GM06990 (cell line): ENCODE measurements at regions not wholly inside any gene's neighbourhood (a gene's known extent, or its start where the extent isn't known, plus 50 kb on each side); places are given as distances from the start of the nearest gene placed in this dataset.
A peak's percentile ranks its signal among the peaks of the same experiment; 100 is the strongest.

Source experiments
- DNase-seq: peaks from one replicate; pipeline ENCODE4 v3.0.0-alpha.2; 2011; ENCODE audit not compliant: insufficient read length; ENCODE audit errors: extremely low read depth
- H3K27me3 ChIP-seq: replicated peaks from 2 replicates; pipeline ENCODE4 v1.6.0; 2011; ENCODE audit warnings: low read length; ENCODE audit not compliant: control insufficient read depth, insufficient read depth
- H3K36me3 ChIP-seq: 2 replicates; pipeline ENCODE4 v1.5.1; 2011; ENCODE audit warnings: low read length; ENCODE audit not compliant: control insufficient read depth, insufficient read depth
- H3K4me3 ChIP-seq: replicated peaks from 2 replicates; pipeline ENCODE4 v1.5.1; 2011; ENCODE audit warnings: low read depth, mild to moderate bottlenecking, control low read depth, low read length
- TF ChIP-seq, protein P1 (sequence below): IDR thresholded peaks from 2 replicates; pipeline ENCODE4 v1.5.1; 2011; ENCODE audit warnings: low read length, control low read depth, mild to moderate bottlenecking, inconsistent platforms; ENCODE audit not compliant: insufficient read depth, poor library complexity, severe bottlenecking

- no peaks in the 10 kb centered on the region for H3K27me3 ChIP-seq
- TF ChIP-seq, protein P1, sequence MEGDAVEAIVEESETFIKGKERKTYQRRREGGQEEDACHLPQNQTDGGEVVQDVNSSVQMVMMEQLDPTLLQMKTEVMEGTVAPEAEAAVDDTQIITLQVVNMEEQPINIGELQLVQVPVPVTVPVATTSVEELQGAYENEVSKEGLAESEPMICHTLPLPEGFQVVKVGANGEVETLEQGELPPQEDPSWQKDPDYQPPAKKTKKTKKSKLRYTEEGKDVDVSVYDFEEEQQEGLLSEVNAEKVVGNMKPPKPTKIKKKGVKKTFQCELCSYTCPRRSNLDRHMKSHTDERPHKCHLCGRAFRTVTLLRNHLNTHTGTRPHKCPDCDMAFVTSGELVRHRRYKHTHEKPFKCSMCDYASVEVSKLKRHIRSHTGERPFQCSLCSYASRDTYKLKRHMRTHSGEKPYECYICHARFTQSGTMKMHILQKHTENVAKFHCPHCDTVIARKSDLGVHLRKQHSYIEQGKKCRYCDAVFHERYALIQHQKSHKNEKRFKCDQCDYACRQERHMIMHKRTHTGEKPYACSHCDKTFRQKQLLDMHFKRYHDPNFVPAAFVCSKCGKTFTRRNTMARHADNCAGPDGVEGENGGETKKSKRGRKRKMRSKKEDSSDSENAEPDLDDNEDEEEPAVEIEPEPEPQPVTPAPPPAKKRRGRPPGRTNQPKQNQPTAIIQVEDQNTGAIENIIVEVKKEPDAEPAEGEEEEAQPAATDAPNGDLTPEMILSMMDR: no peak
- no peak overlapping the region for H3K4me3 ChIP-seq
- DNase-seq: no peak
- H3K36me3 ChIP-seq: no peaks in the 10 kb centered on the region
These were observed 280.5 kb upstream of the ADAMTS16 start for GRCh38 chr5:4859500-4860235.

DNA sequence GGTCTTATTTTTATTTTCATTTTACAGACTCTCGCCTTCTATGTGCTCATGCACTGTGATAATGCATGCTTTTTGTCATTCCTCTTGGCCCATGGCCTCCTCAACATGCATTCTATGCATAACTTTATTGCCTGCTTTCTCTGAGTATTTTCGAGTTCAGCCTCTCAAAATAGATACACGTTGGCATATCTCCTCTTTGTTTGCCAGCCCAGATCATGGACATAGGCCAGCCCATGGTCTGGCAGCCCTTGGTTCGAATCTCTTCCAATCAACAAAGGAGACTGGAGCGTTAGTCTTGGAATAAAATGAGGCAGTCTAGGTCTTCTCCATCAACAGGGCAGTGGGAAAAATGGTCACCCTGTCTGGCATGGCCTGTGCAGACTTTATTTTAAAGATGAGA, 279.5 kb upstream of the ADAMTS16 start:
- DNase-seq: no peak
- TF ChIP-seq, protein P1: no peak
- no peak overlapping the region for H3K4me3 ChIP-seq
- no peaks in the 10 kb centered on the region for H3K27me3 ChIP-seq
- H3K36me3 ChIP-seq: no peaks in the 10 kb centered on the region

- Histone ChIP-seq H3K36me3 (no peaks in the 10 kb centered on the region), H3K27me3 (no peaks in the 10 kb centered on the region), H3K4me3 (no peak overlapping the region)
- TF ChIP-seq, protein P1: peak; percentile 48
- DNase-seq: no peak
These were observed 277.6 kb upstream of the ADAMTS16 start for GRCh38 chr5:4862500-4862899.

DNA sequence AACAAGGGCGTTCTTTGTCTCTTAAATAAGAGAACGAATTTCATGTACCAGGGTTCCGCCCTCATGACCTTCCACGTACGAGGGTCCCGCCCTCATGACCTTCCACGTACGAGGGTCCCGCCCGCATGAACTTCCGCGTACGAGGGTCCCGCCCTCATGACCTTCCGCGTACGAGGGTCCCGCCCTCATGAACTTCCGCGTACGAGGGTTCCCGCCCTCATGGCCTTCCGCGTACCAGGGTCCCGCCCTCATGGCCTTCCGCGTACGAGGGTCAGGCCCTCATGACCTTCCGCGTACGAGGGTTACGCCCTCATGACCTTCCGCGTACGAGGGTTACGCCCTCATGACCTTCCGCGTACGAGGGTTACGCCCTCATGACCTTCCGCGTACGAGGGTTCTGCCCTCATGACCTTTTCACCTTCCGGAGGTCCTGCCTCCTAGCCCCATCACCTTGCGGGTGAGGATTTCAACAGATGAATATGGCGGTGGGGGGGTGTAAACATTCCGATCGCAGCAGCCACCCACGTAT, 273.9 kb upstream of the ADAMTS16 start:
- TF ChIP-seq, protein P1: no peak

DNA sequence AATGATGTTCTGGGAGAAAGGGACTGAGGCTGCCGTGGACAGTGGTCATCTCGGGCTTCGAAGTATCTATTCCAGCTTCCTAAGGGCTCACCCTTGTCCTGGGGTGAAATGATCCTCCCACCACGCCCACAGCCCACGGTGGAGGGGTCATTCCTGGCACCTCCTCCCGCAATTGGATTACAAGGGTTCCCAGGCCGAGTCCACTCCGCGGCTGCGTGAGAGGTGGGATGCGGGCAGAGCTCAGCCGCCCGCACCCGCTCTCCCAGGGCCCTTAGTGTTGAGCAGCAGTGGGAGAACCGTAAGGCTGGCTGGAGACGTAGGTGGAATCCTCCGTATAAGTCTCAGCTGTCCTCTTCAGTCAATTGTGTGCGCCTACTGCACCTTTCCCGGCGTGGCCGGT, 273.3 kb upstream of the ADAMTS16 start:
- Histone ChIP-seq H3K4me3 (no peak overlapping the region), H3K27me3 (no peaks in the 10 kb centered on the region), H3K36me3 (no peaks in the 10 kb centered on the region)
- TF ChIP-seq, protein P1: no peak
- DNase-seq: no peak

More for the DNA sequence above, 273.9 kb upstream of the ADAMTS16 start:
- H3K36me3 ChIP-seq: no peaks in the 10 kb centered on the region
- DNase-seq: no peak
- no peaks in the 10 kb centered on the region for H3K27me3 ChIP-seq
- no peak overlapping the region for H3K4me3 ChIP-seq

DNA sequence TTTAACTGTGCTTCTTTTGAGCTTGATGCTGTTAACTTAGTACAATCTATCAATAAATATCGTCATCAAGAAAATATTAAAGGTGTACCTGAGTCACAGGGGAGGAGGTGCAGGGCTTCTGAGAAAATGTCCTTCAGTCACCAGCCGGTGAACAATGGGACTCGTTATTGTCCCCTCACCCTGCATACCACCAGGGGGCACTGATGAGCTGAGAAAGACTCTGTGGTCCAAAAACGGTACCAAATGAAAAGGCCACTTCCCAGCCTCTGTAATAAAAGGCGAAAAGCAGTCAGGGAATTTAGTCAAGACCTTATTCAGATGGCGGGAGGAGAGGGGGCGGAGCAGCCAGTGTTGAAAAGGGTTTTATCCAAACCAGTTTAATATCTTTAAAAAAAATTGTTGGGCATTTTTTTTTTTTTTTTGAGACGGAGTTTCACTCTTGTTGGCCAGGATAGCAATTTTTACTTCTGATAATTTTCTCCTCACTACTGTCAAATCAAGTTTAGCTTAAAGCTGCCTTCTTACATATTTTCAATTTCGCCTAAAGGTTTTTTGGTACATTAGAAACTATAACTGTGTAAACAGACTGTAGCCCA, 271.9 kb upstream of the ADAMTS16 start:
- no peaks in the 10 kb centered on the region for H3K27me3 ChIP-seq
- H3K36me3 ChIP-seq: no peaks in the 10 kb centered on the region
- TF ChIP-seq, protein P1: peak; percentile 83
- no peak overlapping the region for H3K4me3 ChIP-seq
- no peak for DNase-seq
